SK-MEL-5 (cell line): ENCODE measurements at regions not wholly inside any gene's neighbourhood (a gene's known extent, or its start where the extent isn't known, plus 50 kb on each side); places are given as distances from the start of the nearest gene placed in this dataset.
"Not testable (repeated sequence)": the region's sequence is repeated elsewhere in the genome, so short reads cannot be mapped to it uniquely, and the experiment has no call there.

Experiments used
- DNase-seq: peaks from one replicate; pipeline ENCODE4 v3.0.0-alpha.2; 2016; ENCODE audit warnings: low read depth, low spot score
- in situ Hi-C: cut with HindIII; loops from 2 replicates; pipeline ENCODE4 v1.10.0; 2016; ENCODE audit warnings: low sequenced_read_pairs, high pct_unique_total_duplicates, low pct_unique_long_range_greater_than_20kb

DNA sequence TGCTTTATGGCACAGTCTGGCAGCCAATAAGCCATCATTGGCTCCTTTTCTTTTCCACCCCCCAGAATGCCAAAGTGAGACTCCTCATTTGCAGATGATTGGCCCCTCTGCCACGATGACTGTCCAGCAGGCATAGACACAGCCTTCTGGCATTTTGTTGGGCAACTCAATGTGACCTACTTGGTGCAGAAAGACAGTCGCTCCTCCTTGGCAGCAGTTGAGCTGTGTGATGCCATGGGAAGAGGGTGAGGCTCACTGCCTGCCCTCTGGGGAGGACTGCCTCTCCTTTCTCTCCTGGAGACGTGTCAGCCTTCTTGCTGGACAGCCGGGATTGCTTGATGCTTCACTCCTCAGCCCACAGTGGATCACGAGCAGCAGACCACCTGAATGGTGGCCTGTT lies 264.9 kb downstream of the C12orf75 start:
- DNase-seq, result no peak
- in situ Hi-C loops, result no loop called here

- no peak for DNase-seq
- in situ Hi-C loops, result no loop called here
Observed at GRCh38 chr12:105596731-105597130, 266.2 kb downstream of the C12orf75 start.

GRCh38 chr12:105598031-105598430 lies 267.5 kb downstream of the C12orf75 start:
- no peak for DNase-seq
- in situ Hi-C loops, result no loop called here

DNA sequence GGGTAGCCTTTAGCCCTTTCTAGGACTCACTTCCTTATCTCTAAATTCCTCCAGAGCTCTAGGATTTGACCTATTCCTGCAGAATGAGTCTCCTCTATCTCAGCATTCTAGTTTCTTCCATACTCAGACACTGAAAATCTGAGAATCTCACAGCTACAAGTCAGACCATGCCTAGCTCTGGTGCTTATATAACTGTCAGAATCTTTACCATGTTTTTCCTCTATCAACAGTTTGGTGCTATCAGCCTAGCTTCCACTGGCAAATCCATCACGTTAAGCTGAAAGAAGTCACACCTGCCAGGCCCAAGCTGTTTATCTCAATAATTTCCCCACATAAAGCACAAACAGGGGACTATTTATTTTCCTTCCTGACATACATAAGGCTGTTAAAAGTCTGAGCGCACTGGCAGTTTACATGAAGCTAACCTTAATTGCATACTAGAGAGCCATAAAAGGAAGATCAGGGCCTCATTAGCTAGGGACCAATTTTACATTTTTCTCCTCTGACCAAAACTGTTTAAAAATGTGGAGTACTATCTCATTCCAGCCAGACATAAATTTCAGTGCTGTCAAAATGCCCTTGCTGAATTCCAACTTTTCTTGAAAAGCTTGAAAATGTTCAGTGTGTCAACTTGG lies 270.5 kb downstream of the C12orf75 start:
- no peak for DNase-seq
- in situ Hi-C loops, result no loop called here

- DNase-seq, in situ Hi-C loops: not testable (repeated sequence)
Observed at GRCh38 chr12:105602312-105602711, 271.8 kb downstream of the C12orf75 start.

DNA sequence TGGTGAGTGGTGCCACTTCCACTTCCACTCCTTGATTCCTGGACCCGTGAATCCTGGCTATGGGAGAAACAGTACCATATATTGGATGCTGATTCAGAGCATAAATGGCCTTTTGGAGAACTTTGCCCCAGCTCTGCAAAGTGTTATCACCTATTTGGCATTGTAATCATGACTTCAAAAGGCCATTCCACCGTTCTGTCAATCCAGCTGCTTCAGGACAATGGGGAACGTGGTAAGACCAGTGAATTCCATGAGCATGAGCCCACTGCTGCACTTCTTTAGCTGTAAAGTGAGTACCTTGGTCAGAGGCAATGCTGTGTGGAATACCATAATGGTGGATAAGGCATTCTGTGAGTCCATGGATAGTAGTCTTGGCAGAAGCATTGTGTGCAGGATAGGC lies 273.8 kb downstream of the C12orf75 start:
- in situ Hi-C loops, DNase-seq: not testable (repeated sequence)

GRCh38 chr12:105606613-105607012 lies 276.1 kb downstream of the C12orf75 start:
- in situ Hi-C loops, DNase-seq: not testable (repeated sequence)

DNA sequence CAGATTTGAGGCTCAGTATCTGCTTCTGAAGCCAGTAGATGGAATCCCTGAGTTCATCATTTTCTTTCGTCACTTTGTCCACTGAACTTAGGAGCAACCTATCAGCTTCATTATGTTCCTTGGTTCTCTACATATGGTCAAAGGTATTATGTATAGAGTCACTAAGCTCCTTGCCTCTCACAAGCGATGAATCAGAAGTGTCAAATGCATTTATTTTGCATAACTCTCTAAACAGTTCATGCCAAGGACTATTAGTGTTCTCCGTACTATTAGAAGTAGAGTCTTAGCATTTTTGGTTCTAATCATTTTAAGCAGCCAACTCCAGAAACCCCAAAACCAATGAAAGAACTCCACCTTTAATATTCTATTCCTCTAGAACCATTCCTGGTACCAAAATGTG lies 278.5 kb downstream of the C12orf75 start:
- in situ Hi-C loops, DNase-seq: not testable (repeated sequence)

DNA sequence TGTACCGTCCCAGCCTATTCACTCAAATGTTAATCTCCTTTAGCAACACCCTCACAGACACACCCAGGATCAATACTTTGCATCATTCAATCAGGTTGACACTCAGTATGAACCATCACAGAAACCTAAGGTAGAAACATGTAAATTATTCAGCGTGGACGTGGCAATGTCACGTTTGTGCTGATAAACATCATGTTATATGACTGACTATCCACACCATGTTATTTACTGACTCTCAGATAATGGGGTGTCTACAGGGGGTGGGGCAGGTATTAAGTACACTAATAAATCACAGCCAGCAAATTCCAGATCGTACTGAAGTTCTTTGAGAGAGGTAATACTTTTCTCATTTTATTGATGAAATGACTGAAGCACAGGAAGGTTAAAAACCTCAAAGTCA lies 280.0 kb downstream of the C12orf75 start:
- no peak for DNase-seq
- in situ Hi-C loops, result no loop called here

GRCh38 chr12:105611340-105611739 lies 280.8 kb downstream of the C12orf75 start:
- DNase-seq, result no peak

DNA sequence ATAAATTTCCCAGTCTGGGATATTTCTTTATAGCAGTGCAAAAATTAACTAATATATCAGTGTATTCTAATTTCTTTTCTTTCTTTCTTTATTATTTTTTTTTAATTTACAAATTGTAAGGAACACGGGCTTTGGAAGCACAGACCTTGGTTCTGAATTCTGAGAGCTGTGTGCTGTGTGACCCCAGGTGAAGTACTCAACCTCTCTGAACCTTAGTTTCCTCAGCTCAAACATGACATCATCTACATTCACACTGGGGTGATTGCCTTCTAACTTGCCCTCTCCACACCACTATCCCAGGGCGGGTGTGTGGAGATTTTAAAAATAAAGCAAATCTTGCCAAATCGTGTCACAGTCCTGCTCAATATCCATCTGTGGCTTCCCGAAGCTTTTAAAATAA lies 282.8 kb downstream of the C12orf75 start:
- DNase-seq, result no peak
- in situ Hi-C loops, result no loop called here

More at GRCh38 chr12:105611340-105611739, 280.8 kb downstream of the C12orf75 start:
- in situ Hi-C loops, result no loop called here

- in situ Hi-C loops, result no loop called here
- DNase-seq, result no peak
Observed at GRCh38 chr12:105613887-105614286, 283.4 kb downstream of the C12orf75 start.

GRCh38 chr12:105616971-105617540 lies 286.6 kb downstream of the C12orf75 start:
- in situ Hi-C loops, result no loop called here
- DNase-seq, result no peak

DNA sequence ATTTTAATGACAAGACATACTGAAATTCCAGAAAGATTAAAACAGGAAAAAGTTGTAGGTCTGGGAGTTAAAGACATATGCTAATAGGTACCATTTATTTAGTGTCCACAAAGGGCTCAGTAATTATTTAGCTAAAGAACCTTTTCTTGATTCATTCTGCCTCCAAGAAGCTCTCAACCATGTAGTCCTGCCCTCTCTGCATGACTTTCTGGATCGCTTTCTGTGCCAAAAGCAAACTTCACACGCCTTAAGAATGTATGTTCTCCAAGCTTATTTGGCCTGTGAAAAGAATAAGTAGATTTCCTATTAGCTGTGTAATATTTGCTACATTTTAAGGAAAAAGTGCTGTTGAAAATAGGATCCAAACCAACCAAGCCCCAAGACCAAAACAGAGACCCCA lies 291.7 kb downstream of the C12orf75 start:
- in situ Hi-C loops, result no loop called here
- DNase-seq, result no peak

DNA sequence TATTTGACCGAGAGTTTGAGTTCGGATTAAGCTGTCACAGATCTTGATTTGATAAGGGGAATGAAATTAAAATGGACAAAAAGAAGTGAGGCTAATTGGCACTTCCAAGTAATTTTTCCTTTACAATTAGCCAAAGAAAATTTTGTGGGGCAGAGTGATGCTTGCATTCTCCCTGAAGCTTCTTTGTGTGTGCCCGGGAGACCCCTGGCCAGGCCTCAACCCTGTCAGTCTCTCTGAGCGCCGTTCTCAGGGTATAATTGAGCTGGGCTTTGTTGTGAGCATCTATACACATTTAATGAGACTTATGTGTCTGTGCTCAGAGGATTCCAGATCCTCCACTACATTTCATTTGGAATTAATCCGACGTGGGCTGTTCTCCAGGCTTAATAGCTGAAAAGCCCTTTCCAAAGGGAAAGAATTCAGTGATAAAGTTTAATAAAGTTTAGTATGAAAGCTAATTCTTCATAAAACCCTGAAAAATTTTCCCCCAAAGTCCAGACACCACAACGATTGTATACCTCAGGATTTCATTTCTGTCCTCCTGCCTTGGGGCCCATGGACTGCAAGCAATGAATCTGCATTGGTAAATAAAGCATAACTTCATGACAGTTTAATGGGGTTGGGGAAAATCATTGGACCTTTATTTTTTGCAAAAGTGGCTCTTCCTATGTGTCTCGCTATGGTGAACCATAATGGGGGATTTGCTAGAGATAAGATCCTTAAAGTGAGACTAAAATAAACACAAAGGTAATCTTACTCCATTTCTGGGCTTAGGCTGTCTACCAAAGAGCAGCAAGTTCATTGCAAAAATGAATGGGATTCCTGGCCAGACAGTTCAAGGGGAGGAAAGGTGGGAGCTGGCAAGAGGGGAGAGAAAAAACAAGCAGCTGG lies 292.6 kb downstream of the C12orf75 start:
- DNase-seq, result no peak
- in situ Hi-C loops, result no loop called here

- in situ Hi-C loops, result no loop called here
- no peak for DNase-seq
Observed at GRCh38 chr12:105626653-105627052, 296.2 kb downstream of the C12orf75 start.

- in situ Hi-C loops, result no loop called here
- DNase-seq, result no peak
Observed at GRCh38 chr12:105637470-105637869, 307.0 kb downstream of the C12orf75 start.

GRCh38 chr12:105640761-105641160 lies 310.3 kb downstream of the C12orf75 start:
- in situ Hi-C loops, result no loop called here
- no peak for DNase-seq

DNA sequence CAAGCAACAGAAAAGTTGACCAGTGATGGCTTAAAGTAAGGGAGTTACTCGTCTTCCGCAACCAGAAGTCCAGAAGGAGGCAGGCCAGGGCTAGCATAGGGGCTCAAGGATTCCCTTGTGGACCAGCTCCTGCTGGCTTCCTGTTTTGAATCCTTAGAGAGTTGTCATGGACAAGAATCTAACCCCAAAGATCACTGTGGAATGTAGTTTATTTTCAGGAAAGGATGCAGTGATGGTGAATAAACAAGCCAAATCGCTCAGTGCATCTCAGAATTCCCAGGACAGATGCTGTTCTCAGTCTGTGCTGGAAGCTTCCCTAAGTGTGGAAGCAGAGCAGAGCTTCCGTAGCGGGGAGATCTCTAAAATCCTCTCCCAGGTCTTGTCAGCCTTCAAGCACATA lies 311.3 kb downstream of the C12orf75 start:
- DNase-seq, result no peak
- in situ Hi-C loops, result no loop called here
